Brain microvascular endothelial cell (primary cell): ENCODE measurements at regions not wholly inside any gene's neighbourhood (a gene's known extent, or its start where the extent isn't known, plus 50 kb on each side); places are given as distances from the start of the nearest gene placed in this dataset.
A peak's percentile ranks its signal among the peaks of the same experiment; 100 is the strongest.
"Not testable (repeated sequence)": the region's sequence is repeated elsewhere in the genome, so short reads cannot be mapped to it uniquely, and the experiment has no call there.

Experiments used
- DNase-seq: peaks from one replicate; pipeline ENCODE4 v3.0.0-alpha.2; 2020
- H3K27ac ChIP-seq: fragments of 250-450 bp; sonication (Bioruptor Pico); 2 replicates; pipeline ENCODE4 v1.5.1; 2020; ENCODE audit warnings: mild to moderate bottlenecking, moderate library complexity
- H3K27me3 ChIP-seq: fragments of 250-450 bp; sonication (Bioruptor Pico); replicated peaks from 2 replicates; pipeline ENCODE4 v1.5.1; 2020; ENCODE audit warnings: mild to moderate bottlenecking
- H3K36me3 ChIP-seq: fragments of 250-450 bp; sonication (Bioruptor Pico); replicated peaks from 2 replicates; pipeline ENCODE4 v1.5.1; 2020; ENCODE audit warnings: mild to moderate bottlenecking
- H3K4me3 ChIP-seq: 2 replicates; pipeline ENCODE4 v1.5.1; 2011; ENCODE audit warnings: low read depth, mild to moderate bottlenecking, control low read depth, low read length, moderate library complexity
- in situ Hi-C: cut with HindIII; loops from 2 replicates; pipeline ENCODE4 v1.10.0; 2017; ENCODE audit warnings: low sequenced_read_pairs, low pct_ligation_motif_present
- TF ChIP-seq, protein P1 (sequence below): IDR thresholded peaks from 2 replicates; pipeline ENCODE4 v1.5.1; 2011; ENCODE audit warnings: low read depth, mild to moderate bottlenecking, moderate library complexity, low read length, control low read depth, inconsistent platforms; ENCODE audit errors: missing control alignments

DNA sequence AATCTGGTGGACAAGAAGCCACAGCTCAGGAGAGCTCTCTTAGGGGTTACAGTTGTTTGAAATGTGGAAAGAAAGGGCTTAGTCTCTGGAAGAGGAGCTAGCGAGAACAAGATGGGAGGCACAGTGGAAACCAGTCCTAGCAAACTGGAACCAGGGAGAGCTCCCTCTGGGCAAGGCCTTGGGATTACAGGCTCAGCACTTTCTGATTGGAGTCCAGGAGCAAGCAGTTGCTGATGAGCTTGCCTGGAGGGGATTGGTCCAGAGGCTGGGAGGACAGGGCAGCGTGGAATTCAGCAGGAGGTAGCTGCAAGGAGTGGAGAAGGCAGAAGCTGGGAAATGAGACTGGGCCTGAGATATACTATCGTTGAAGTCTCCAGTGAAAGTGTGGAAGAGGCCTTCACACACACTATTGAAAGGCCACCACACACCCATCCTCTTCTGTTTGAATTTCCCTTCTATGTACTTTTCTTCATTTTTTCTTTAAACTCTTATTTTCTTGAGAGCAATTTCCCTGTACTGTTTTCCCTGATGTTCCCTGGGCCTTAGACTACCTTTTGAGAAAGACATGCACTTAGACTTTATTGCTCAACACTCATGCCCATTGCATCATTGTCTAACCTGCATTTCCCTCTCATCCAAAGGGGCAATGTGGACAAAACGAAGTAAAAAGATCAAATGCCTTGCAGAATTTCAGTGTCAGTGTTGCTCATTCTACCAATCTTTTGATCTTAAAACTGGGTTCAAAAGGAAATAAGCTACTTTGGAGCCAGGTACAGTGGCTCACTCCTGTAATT, 57.8 kb upstream of the LANCL2 start:
- in situ Hi-C loops: no loop called here
- TF ChIP-seq, protein P1, sequence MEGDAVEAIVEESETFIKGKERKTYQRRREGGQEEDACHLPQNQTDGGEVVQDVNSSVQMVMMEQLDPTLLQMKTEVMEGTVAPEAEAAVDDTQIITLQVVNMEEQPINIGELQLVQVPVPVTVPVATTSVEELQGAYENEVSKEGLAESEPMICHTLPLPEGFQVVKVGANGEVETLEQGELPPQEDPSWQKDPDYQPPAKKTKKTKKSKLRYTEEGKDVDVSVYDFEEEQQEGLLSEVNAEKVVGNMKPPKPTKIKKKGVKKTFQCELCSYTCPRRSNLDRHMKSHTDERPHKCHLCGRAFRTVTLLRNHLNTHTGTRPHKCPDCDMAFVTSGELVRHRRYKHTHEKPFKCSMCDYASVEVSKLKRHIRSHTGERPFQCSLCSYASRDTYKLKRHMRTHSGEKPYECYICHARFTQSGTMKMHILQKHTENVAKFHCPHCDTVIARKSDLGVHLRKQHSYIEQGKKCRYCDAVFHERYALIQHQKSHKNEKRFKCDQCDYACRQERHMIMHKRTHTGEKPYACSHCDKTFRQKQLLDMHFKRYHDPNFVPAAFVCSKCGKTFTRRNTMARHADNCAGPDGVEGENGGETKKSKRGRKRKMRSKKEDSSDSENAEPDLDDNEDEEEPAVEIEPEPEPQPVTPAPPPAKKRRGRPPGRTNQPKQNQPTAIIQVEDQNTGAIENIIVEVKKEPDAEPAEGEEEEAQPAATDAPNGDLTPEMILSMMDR: peak; percentile 33
- Histone ChIP-seq H3K4me3 (no peak overlapping the region), H3K36me3 (no peaks in the 10 kb centered on the region), H3K27me3 (no peaks in the 10 kb centered on the region), H3K27ac (peak overlapping the region; percentile 63)
- DNase-seq: peak; percentile 17

DNA sequence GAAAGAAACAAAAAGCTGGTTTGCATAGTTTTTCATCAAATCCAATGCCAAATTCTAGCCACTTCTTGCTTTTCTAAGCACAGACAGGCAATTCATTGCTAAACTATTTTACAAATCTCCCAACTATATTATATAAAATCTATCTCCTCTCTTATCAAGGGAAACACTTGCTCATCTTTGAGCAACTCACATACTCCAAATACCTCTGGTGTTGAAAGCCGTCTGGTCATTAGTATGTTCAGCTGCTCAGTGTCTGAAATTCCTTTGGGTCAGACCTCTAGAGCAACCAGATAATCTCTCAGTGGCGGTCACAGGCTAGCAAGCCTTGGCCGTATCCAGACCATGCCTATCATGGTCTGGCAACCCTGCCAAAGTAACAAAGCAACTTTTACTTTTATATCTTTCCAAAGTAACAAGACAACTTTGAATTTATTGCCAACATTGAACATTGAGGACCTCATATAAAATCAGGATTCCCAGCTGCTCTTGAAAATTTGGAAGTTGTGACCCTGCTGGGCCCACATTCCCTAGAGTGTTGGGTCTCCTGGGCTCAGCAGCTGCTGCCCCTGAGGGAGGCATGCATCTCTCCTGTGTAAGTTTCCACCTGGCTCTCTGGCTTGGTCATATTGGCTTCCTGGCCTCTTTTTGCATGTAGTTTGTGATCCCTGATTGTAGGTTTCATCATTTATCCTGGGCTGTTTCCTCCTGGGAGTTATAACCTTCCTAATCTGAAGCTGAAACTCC, 56.8 kb upstream of the LANCL2 start:
- in situ Hi-C loops: no loop called here
- peak overlapping the region; percentile 77 for H3K27ac ChIP-seq
- peak; percentile 94 for DNase-seq
- TF ChIP-seq, protein P1: no peak
- H3K4me3 ChIP-seq: no peak overlapping the region
- H3K36me3 ChIP-seq: no peaks in the 10 kb centered on the region
- no peaks in the 10 kb centered on the region for H3K27me3 ChIP-seq

DNA sequence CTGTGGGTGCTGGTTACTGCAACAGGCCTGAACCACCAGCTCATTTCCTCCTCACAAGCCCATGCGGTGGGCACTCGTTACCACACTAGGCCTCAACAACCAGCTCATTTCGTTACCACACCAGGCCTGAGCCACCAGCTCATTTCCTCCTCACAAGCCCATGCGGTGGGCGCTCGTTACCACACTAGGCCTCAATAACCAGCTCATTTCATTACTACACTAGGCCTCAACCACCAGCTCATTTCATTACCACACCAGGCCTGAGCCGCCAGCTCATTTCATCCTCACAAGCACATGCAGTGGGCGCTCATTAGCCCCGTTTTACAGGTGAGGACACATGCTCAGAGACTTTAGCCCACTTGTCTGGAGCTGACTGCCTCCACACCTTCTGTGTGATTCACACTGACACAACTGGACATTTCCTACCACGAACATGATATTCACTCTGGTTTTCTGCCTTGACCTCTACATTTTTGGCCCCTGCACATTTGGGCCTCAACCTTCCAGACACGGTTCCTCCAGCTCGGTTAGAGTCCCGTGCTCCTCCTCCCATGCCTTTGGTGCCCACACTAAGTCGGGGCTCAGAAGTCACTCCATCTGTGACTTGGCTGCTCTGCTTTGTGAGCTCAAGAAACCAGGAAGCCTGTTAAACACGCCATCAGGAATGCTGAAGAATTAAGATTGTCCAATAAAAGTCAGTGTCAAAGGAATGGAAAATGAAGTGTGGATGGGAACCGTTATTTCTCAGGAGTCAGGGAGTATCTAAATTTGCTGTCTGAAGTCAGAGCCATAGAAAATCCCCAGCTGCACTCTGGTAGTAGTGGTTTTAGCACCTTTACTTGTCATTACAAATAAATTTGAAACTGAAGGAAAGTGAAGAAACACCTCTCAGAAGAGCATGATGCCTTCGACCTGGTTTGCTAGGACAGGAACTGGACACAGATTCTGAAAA, 55.8 kb upstream of the LANCL2 start:
- in situ Hi-C loops: no loop called here
- no peaks in the 10 kb centered on the region for H3K27me3 ChIP-seq
- H3K4me3 ChIP-seq: no peak overlapping the region
- no peaks in the 10 kb centered on the region for H3K36me3 ChIP-seq
- no peak for DNase-seq
- peak overlapping the region; percentile 77 for H3K27ac ChIP-seq
- TF ChIP-seq, protein P1: no peak

DNA sequence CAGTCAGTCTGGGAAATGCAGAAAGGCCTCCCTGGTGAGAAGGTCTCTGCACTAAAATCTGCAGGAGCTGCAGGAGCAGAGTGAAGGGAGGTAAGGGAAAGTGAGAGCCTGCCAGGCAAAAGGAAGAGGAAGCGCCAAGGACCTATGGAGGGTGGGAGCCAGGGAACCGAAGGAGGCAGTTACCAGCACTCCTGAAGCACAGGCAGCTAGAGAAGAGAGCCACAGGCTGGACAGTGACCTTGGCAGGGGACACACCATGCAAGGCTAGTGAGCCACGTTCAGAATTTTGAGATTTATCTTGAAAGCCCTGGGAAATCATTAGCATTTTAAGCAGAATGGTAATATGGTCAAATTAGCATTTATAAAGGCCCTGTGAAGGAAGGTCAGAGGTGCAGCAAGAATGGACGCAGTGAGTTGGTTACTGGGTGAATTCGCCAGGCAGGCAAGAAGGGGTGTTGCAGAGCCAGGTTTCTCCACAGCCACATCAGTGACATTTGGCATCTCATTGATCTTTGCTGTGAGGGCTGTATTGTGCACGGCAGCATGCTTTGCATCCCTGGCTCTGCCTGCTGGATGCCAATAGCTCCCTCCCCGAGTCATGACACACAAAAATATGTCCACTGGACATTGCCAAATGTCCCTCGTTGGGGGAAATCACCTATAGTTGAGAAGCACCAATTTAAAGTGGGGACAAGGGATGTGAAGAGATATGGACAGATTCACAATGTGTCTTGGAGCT, 54.7 kb upstream of the LANCL2 start:
- TF ChIP-seq, protein P1: no peak
- Histone ChIP-seq H3K27me3 (no peaks in the 10 kb centered on the region), H3K27ac (no peak overlapping the region), H3K4me3 (no peak overlapping the region), H3K36me3 (no peaks in the 10 kb centered on the region)
- in situ Hi-C loops: no loop called here
- no peak for DNase-seq

DNA sequence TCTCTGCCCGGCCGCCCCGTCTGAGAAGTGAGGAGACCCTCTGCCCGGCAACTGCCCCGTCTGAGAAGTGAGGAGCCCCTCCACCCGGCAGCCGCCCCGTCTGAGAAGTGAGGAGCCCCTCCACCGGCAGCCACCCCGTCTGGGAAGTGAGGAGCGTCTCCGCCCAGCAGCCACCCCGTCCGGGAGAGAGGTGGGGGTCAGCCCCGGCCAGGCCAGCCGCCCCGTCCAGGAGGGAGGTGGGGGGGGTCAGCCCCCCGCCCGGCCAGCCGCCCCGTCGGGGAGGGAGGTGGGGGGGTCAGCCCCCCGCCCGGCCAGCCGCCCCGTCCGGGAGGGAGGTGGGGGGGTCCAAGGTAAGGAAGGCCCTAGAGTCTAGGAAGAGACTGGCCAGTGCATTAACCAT, 53.2 kb upstream of the LANCL2 start:
- H3K36me3 ChIP-seq, H3K4me3 ChIP-seq, DNase-seq, H3K27ac ChIP-seq, H3K27me3 ChIP-seq, in situ Hi-C loops: not testable (repeated sequence)

DNA sequence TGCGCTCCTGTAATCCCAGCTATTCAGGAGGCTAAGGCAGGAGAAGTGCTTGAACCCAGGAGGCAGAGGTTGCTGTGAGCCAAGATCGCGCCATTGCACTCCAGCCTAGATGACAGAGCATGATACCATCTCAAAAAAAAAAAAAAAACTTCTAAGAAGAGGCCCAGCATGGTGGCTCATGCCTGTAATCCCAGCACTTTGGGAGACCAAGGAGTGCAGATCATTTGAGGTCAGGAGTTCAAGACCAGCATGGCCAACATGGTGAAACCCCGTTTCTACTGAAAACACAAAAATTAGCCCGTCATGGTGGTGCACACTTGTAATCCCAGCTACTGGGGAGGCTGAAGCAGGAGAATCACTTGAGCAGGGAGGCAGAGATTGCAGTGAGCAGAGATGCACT, 51.5 kb upstream of the LANCL2 start:
- in situ Hi-C loops, DNase-seq, H3K4me3 ChIP-seq, H3K27ac ChIP-seq, H3K27me3 ChIP-seq, H3K36me3 ChIP-seq: not testable (repeated sequence)
